HT-29 (cell line): ENCODE measurements at regions not wholly inside any gene's neighbourhood (a gene's known extent, or its start where the extent isn't known, plus 50 kb on each side); places are given as distances from the start of the nearest gene placed in this dataset.

ENCODE experiments used
- DNase-seq: peaks from one replicate; pipeline ENCODE4 v3.0.0-alpha.2; 2015; ENCODE audit warnings: low spot score

DNA sequence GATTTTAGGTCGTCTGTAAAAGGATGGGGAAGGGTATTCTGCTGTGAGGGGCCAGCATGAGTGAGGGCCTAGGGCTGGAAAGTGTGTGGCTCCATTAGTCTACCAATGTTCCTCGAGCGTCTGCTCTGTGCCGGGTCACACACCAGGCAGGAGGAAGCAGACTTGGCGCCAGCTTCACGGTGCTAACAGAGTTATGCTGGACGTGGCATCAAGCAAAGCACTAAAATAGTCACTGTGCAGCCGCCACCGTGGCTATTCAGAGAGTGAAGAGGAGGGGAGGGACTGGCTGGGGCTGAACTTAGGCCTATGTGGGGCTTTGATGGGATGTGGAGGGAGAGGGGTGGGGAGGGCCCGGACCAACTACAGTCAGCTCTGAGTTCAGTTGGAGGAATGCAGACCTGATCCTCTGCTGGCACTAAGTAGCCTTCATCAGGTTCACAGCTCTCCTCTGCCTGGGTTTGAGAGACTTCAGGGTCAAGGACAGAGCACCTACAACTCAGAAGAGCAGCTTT is 83.9 kb upstream of the MSX1 start:
- no peak for DNase-seq

DNA sequence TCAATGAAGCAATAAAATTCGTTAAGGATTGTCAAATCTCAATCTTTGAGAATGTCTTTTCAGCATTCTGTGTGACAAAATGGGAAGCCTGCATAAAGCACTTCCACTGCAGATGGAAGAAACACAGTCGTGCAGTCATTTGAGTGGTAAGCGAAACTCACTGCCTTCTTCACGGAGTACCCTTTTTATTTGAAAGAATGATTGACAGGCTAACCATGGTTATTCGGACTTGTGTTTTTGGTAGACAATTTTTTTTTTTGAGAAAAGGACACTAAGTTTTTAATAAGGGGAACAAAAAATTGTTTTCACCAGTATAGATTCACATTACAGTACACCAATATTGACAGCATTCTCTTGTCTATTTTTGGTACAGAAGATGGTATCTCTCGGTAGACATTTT is 86.9 kb upstream of the MSX1 start:
- no peak for DNase-seq

DNA sequence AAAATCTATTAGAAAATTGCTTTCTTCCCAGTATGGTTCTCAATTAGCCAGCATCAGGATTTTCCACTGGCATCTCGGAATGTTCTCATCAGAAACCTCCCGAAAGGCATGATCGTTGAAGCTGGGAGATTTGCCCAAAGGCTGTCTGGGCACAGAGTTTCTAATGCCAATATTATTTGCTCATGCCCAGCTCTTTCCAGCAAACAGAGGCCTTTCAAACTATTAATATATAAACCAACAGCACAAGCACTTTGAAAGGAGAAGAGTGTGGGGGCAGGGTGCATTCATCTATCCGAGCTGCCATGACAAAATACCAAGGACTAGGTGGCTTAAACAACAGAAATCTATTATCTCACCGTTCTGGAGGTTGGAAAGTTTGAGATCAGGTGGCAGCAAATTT is 88.3 kb upstream of the MSX1 start:
- no peak for DNase-seq

DNA sequence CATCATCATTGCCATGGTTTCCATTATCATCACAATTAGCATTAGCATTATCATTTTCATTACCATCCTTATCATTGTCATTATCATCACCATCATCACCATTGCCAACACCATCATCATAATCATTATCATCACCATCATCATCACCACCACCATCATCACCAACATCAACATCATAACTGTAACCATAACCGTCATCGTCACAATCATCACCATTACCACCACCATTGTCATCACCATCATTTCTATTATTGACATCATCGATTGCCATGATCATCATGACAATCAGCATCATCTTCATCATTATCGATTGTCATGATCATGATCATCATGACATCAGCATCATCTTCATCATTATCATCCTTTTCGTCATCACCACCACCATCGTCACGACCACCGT is 88.9 kb upstream of the MSX1 start:
- no peak for DNase-seq

DNA sequence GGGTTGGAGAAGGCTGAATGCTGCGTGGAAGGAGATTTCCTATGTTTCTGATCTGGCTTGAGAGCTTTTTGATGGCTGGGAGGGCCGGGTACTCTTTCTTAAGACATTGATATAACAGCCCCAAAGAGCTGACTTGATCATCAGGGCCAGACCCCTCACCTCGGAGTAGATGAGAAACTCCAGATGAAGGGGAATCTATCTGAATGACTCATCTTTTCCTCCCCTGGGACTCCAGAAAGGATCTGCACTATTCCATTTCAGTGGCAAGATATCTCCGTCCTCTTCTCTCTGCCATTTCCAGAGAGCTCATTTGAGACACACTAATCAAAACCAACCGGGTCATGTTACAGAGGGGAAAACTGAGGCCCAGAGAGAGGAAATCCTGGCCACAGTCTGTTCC is 92.9 kb upstream of the MSX1 start:
- DNase-seq, result no peak

DNA sequence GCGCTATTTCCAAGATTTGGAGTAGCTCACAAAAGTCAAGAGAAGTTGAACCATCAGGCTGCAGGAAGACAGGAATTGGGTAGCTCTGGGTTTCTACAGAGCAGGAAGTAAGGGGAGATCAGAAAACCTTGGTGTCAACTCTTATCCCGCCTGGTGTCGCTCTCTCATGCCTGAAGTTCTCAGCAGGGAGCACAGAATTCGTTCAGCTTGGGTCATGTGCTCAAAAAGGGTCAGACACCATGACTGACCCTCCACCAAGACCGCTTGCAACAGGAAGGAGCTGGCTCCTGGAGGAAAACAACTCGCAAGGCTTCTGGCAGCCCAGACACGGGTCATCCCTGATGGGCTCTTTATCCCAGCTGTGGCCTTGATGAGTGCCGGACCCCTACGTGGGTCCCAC is 93.7 kb upstream of the MSX1 start:
- no peak for DNase-seq

DNA sequence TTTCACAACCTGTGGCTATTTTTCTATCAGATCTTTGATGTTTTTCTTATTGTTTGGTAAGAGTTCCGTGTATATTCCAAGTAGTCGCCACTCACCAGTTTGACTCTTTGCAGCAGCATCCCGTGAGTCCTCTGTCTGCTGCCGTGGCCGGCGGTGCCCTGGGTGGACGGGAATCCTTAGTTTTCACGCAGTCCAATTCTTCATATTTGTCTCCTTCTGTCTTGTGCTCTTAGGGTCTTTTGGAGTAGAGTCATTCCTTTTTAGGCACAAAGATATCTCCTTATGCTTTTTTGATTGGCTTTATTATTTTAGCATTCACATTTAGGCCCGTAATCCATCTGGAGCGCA is 94.9 kb upstream of the MSX1 start:
- DNase-seq, result no peak

DNA sequence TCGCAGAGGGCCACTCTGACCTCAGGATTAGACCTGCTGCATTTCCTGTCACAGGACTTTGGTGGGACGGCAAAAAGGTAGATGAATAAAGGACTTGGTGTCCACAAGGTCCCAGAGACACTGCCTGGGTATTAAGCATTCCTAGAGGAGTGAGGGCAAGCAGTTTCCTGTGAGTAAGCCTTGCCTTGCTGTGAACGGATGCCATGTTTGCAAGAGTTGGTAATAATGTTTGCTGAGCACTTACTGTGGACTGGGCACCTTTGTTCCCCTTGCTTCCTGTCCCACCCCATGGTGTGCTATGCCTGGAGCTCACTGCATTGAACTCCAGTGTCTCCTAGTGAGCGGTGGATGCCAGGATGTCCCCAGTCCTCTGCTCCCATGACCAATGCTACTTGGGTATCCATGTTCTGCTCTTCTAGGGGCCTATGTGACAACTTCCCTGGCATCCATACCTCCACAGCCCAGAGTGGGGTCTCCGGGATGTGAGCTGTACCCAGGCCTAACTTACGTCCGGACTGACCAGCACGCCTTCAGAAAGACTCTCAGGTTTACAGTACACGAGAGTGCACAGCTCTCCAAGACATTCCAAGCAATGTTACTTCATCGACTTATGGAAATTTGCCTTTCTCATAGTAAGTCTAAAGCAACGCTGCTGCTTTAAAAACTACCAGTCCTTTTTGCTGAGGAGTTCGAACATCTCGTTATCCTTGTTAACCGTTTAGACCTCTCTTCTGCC is 95.5 kb upstream of the MSX1 start:
- no peak for DNase-seq

DNA sequence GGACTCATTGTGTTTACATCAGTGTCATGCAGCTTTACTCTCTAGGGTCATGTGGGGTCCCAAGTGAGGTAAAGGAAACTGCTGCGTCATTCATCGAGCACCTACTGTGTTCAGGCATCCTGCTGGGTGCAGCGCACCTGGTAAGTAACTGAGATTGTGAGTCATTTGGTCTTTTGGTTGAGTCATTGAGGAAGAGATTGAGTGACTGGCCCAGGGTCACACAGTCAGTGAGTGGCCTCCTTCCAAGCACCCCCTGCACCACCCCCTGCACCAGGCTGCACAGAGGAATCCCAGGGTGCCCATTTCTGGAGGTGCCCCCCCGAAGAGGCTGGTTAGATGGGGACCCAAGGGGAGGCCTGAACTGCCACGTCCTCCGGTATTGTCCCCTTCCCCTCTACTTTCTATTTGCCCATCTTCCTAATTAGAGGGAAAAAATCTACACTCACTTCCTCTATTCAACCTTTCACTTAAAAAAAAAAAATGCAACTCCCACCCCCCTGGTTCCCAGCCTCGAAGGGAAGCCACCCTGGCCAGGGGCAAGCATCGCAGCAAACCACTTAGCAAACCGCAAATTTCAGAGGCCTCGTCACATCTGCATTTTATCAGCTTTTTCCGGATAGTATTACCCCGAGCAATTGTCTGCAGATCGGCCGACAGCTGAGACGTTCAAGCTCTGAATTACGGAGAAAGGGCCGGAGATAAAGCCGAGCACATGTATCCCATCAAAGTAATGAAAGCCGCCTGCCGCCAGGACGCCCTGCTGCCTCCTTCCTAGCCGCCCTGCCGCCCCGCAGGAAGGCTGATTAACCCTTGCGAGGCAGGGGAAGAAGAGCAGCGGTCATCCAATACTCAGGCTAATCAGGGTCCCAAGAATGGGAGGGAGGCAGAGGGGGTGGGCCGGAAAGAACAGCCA is 96.3 kb upstream of the MSX1 start:
- DNase-seq, result no peak

DNA sequence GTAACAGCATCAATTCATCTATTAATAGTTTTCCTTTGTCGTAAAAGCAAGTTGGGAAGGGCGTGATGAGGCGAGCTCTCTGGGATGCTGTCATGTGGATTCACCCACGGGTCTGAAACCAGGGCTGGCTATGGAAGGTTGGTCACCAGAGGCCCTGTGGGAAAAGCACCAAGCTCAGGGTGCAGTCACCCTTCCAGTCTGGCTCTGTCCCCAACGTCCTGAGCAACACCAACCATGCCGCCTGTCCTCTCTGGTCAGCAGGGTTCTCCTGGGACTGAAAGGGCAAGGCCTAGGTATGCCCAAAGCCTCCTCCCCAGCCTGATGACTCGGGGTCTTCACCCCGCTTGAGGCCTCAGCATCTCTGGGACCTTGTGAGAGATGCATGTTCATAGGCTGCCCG is 97.2 kb upstream of the MSX1 start:
- no peak for DNase-seq

DNA sequence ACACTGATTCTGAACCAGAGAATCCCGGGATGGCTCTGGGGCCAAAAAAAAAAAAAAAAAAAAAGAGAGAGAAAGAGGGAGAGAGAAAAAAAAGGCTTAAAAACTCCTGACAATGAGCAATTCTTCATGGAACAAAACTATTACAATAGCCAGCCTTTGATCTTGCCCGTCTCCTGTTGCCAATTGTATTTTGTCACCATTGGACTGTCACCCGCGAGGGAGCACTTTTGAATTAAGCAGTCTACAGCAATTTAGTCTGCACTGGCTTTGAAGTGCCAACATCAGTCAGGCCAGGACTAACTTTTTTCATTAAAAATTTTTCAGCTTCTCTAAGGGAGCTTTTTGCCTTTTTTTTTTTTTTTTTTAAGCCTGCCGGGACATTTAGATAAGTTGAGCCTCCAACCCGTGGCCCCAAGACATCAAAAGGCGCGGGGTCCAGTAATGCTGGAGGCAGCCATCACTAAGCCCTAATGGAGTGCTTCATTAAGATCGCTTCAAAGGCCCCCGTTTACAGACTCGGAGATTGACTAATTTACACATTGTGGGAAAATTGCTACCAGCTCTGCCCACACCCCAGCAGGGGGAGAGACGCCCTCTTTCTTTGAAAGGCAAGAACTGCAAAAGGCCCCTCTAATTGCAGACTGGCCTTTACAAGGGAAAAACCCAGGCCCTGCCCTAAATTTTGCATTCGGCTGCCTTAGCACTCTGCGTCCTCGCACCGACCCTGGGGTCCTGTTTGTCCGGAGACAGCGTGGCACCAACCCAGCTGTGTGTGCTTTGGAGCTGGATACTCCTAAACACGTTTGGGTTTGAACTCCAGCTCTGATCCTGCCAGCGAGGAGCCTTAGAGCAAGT is 98.1 kb upstream of the MSX1 start:
- DNase-seq, result no peak

DNA sequence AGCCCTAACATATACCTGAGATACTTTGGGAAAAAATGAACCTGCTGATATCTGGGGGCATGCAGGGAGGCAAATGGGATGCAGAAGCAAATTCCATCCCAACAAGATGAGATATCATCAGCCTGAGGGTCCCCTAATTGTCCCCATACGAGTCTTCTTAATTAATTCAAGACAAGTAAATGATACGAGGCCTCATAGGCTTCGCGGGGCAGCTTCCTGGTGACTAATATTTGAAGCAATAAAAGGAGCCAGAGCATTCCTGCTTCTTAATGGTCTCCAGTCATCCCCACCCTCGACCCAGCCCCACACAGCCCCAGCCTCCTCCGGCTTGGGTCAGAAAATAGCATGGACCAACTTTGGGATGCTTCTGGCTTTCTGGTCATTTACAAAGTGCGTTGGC is 99.6 kb upstream of the MSX1 start:
- no peak for DNase-seq

DNA sequence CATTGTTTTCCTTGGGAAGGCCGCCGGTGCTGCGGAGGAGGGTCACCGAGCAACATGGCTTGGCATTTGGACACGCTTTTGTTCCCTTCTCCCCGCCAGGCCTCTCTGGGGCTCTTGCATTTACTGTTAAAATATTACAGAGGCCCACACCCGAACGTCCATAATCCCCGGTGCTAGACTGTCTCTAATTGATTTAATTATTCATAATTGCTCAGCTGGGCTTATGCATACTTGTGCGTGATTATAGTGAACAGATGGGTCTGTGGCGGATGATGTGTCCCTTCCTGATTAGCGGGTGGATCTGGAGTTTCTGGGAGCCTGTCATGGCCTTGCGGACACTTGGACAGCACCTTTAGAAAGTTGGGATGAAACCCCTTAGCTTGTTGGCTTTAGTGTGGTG is 100.2 kb upstream of the MSX1 start:
- no peak for DNase-seq

DNA sequence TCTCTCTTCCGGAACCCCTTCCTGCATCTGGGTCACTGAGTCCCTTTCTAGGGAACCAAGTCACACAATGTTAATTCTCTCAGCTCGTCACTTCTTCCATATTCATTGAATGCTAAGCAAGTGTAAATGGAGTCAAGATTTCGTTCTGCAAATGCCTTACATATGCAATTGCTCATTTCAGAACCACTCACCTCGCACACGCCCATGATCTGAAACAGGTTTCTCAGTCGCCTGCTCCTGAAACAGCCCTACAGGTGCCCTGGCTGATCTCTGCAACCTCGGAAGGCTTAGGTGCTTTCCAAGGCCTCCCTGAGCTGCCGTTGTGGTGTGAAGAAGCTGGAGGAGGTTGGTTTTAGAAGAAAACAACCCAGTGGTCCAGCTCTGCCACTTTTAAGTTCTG is 100.8 kb upstream of the MSX1 start:
- DNase-seq, result no peak

DNA sequence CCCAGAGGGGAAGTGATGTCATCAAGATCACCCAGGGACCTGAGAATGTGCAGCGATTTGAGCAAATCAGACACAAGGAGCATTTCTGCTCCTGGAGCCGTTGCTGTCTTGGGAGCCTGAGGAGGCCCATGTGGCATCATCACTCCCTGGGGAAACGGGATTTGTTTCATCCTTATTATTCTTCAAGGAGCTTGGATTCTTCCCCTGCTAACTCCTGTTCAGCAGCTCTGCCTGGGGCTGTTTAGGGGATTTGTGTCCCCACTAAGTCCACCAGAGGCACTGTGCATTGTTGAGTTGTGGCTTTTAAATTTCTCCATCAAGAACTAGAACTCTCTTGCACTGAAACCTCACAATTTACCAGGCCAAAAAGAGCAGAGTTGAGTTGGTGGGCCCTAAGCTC is 104.2 kb upstream of the MSX1 start:
- no peak for DNase-seq

DNA sequence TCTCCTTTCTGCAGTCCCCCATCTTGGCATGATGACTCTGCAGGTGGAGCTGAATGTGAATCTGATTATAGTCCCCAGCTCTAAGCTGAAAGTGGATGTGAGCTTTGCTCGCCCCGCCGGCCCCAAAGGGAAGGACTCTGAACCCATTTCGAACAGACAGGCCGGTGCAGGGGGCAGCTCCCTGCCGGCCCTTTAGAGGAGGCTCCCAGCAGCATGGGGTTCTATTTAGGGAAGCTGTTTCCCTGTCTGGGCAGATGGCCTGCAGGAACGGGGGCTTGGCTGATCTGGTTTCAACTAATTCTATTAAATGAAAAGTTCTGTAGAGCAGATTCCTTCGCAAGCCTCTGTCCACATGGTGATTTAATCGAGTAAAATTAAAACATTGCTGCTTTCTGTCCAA is 104.8 kb upstream of the MSX1 start:
- DNase-seq, result no peak

DNA sequence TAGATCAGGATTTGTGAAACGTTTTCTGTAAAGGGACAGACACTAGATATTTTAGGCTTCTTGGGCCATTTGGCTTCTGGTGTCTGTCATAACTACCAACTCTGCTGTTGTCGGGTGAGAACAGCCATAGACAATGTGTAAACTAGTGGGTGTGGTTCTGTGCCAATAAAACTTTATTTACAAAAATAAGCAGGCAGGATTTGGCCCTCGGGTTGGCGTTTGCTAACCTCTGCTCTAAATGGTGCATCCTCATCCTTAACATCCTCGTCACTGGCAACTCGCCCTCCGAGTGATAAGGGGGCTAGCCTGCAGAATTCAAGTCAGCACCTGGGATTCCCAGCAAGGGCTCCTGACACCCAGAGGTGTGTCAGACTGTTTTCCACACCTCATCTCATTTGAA is 105.8 kb upstream of the MSX1 start:
- no peak for DNase-seq

DNA sequence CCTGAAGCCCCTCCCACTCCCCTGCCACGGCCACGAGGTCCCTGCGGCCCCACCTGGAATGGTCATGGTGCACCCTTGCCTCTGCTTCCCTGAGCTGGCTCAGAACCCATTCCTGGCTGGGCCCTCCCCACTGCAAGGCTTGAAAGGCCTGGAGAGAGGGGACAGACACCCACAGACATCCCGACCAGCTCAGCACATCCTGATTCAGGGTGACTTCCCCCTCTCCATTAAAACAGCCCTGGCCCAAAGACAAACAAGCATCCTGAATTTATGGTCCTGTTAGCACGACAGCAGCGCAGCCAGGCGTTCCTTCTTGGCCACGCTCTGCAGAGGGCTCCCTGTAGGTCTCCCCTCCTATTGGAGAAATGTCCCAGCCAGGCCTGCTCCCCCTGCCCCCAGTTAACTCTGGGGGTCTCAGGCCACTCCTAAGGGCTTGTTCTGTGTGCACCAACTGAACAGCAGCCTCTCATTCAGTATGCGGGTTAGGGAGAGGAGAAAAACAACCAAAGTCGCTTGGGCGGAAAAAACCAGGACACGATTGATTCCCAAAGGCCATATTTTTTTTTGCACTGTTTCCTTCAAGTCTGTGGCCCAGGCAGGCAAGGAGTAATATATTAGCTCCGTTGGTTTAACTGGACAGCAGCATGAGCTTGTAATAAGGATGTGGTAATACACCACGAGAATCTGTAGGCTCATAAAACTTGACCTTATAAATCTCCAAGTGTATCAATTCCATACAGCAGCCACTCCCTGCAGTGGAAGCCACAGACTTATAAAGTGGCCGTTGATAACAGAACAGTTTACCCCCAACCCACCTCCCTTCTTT is 106.7 kb upstream of the MSX1 start:
- DNase-seq, result no peak

DNA sequence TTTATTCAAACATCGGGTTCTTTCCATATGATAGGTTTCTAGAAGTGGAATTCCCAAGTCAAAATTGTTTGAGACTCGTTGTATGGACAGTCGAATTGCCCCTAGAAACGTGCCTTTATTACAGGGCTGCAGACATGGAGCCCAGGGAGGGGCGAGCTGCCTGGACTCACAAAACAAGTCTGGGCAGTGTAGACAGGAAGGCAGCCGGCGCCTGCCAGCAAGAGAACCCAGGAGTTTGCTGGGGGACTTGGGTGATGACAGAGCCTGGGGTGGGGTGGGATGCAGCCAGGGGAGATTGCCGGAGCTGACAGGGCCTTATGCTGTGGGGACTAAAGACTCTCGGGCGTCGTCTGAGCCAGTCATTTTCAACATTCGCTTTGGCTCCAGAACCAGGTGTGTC is 107.4 kb upstream of the MSX1 start:
- no peak for DNase-seq

DNA sequence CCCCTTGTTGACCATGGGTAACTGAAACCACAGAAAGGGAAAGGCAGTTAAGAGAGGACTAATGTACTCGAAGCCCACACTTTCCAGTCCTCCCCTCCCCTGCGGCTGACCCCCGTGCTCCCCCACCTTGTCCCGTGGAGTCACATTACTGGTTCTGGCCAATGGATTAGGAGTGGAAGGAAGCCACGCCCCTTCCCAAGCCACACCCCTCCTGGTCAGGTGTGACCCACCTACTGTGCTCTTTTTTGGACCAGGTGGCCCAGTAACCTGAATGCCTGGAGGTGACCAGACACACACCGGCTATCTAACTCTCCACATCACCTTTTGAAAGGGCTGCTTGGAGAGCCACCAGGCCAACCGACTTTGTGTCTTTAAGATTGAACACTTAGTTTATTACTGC is 109.3 kb upstream of the MSX1 start:
- no peak for DNase-seq

DNA sequence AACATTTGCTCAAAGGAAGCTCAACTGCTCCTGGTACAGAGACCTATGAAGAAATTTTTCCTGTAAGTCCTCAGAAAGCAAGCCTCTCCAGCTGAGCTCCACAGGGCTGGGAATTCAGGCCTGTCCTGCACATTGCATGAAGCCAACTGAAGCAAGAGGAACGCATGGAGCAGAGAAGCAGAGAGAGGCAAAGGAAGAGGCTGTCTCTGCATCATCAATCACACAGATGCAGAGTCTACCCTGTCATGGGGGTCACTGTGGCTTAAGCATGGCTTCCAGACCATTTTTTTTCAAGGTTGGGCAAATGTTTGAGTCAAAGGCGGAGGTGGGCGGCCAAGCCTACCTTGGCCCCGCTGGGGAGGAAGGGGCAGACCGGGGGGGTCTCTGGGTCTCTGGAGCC is 110.3 kb upstream of the MSX1 start:
- no peak for DNase-seq
